Endothelial cell of umbilical vein (primary cell): ENCODE measurements at regions not wholly inside any gene's neighbourhood (a gene's known extent, or its start where the extent isn't known, plus 50 kb on each side); places are given as distances from the start of the nearest gene placed in this dataset.

Experiments used
- BruUV-seq: library from RNA; stranded (reverse); fragments of 400-500 nt; replicated peaks from 2 replicates; lab custom pipeline; 2021; lab: Mats Ljungman, UMichigan
- CTCF ChIA-PET: fragments of 300-600, 350-600 bp; sonication (Branson Sonifier 250); formaldehyde crosslinking; loops from one replicate; lab custom pipeline; 2021; ENCODE audit warnings: antibody characterized with exemption, inconsistent platforms; lab: Charles Lee
- POLR2A ChIA-PET: fragments of 300-600, 350-600 bp; sonication (Branson Sonifier 250); formaldehyde crosslinking; loops from one replicate; lab custom pipeline; 2021; ENCODE audit warnings: antibody characterized with exemption, inconsistent platforms; lab: Charles Lee
- DNase-seq: peaks from one replicate; pipeline ENCODE4 v3.0.0-alpha.2; 2011; ENCODE audit warnings: low read depth, low spot score
- FAIRE-seq: peaks from 2 replicates; lab custom pipeline; 2011; peaks lifted over from hg19 to GRCh38; lab: Jason Lieb, UNC
- H2AFZ ChIP-seq: 2 replicates; pipeline ENCODE4 v1.6.0; 2012; ENCODE audit warnings: low read depth, low read length, control low read depth, inconsistent platforms
- H3K27ac ChIP-seq: 2 replicates; pipeline ENCODE4 v1.5.1; 2011; ENCODE audit warnings: low read depth, mild to moderate bottlenecking, control low read depth, low read length, moderate library complexity; ENCODE audit not compliant: insufficient read depth
- H3K27me3 ChIP-seq, 2 experiments: 2 replicates each; pipeline versions ENCODE4 v1.6.0 to v1.6.1; 2011; ENCODE audit warnings: low read length in 2 of 2, mixed read lengths in 1 of 2; ENCODE audit not compliant: control insufficient read depth in 2 of 2, insufficient read depth in 2 of 2
- H3K36me3 ChIP-seq, 2 experiments: 2 replicates in 1 of 2; 3 replicates in 1 of 2; pipeline ENCODE4 v1.5.1; 2011; ENCODE audit warnings: low read length in 2 of 2, mild to moderate bottlenecking in 1 of 2, moderate library complexity in 1 of 2; ENCODE audit not compliant: control insufficient read depth in 2 of 2, insufficient read depth in 2 of 2; ENCODE audit errors: extremely low read depth in 1 of 2
- H3K4me1 ChIP-seq: 3 replicates; pipeline ENCODE4 v1.5.1; 2011; ENCODE audit warnings: mild to moderate bottlenecking, low read length; ENCODE audit not compliant: control insufficient read depth, insufficient read depth; ENCODE audit errors: extremely low read depth
- H3K4me2 ChIP-seq: 2 replicates; pipeline ENCODE4 v1.6.1; 2011; ENCODE audit warnings: low read length, control low read depth, mixed read lengths; ENCODE audit not compliant: insufficient read depth
- H3K4me3 ChIP-seq, 3 experiments: fragments of 200-600 bp in 1 of 3; sonication (generic), shearing (Covaris generic) in 1 of 3; replicated peaks in 1 of 3; 2 replicates each; pipeline ENCODE4 v1.5.1; 2011 to 2016; ENCODE audit warnings: control low read depth in 3 of 3, low read length in 3 of 3, mild to moderate bottlenecking in 2 of 3, inconsistent platforms in 1 of 3, low read depth in 1 of 3, moderate library complexity in 1 of 3; ENCODE audit not compliant: insufficient read depth in 1 of 3
- H3K79me2 ChIP-seq: 2 replicates; pipeline ENCODE4 v1.6.0; 2012; ENCODE audit warnings: low read length, inconsistent platforms; ENCODE audit not compliant: control insufficient read depth, insufficient read depth
- H3K9ac ChIP-seq: replicated peaks from 2 replicates; pipeline ENCODE3; 2011; ENCODE audit warnings: low read length, control low read depth; ENCODE audit not compliant: insufficient read depth; ENCODE audit errors: extremely low read depth
- H3K9me1 ChIP-seq: replicated peaks from 3 replicates; pipeline ENCODE4 v1.6.0; 2011; ENCODE audit warnings: mild to moderate bottlenecking, low read length; ENCODE audit not compliant: control insufficient read depth, insufficient read depth; ENCODE audit errors: extremely low read depth
- H3K9me3 ChIP-seq: replicated peaks from 2 replicates; pipeline ENCODE4 v1.5.1; 2012; ENCODE audit warnings: low read length, inconsistent platforms; ENCODE audit not compliant: control insufficient read depth, insufficient read depth
- H4K20me1 ChIP-seq: replicated peaks from 2 replicates; pipeline ENCODE3; 2011; ENCODE audit warnings: mild to moderate bottlenecking, low read length; ENCODE audit not compliant: control insufficient read depth, insufficient read depth; ENCODE audit errors: extremely low read depth
- FOS ChIP-seq: IDR thresholded peaks from 2 replicates; pipeline ENCODE4 v1.6.1; 2011; ENCODE audit warnings: mild to moderate bottlenecking, low read length, moderate library complexity, borderline replicate concordance; ENCODE audit not compliant: insufficient read depth
- GATA2 ChIP-seq: IDR thresholded peaks from 2 replicates; pipeline ENCODE4 v1.7.0; 2011; ENCODE audit warnings: low read depth, mild to moderate bottlenecking, moderate library complexity, mixed read lengths, low read length; ENCODE audit not compliant: insufficient read length, insufficient read depth
- JUN ChIP-seq: IDR thresholded peaks from 2 replicates; pipeline ENCODE4 v1.6.1; 2011; ENCODE audit warnings: borderline replicate concordance, low read depth; ENCODE audit not compliant: insufficient read length, insufficient read depth
- MYC ChIP-seq: IDR thresholded peaks from one replicate; pipeline ENCODE4 v1.6.1; 2011; ENCODE audit warnings: mild to moderate bottlenecking, low read depth, low read length
- POLR2A ChIP-seq: IDR thresholded peaks from 2 replicates; pipeline ENCODE4 v1.6.1; 2012; ENCODE audit warnings: low read depth, mild to moderate bottlenecking, control low read depth, low read length
- POLR2AphosphoS5 ChIP-seq: IDR thresholded peaks from 2 replicates; pipeline ENCODE4 v1.6.1; 2012; ENCODE audit warnings: low read depth, mild to moderate bottlenecking, control low read depth, low read length, moderate library complexity; ENCODE audit not compliant: insufficient read depth
- dilution Hi-C: fragments of 300-500 bp; cut with MboI; formaldehyde crosslinking; loops from one replicate; pipeline ENCODE4 v1.15.0; 2019; ENCODE audit warnings: low sequenced_read_pairs; ENCODE audit not compliant: extremely low pct_ligation_motif_present
- intact Hi-C: fragments of 100-400 bp; cut with micrococcal nuclease; formaldehyde crosslinking; loops from one replicate; pipeline ENCODE4 v1.10.0; 2022
- TF ChIP-seq, protein P1 (sequence below), 2 donors: IDR thresholded peaks; 1 replicate in 1 of 2; 2 replicates in 1 of 2; pipeline ENCODE4 v1.5.1; 2011; ENCODE audit warnings: low read length in 2 of 2, mild to moderate bottlenecking in 2 of 2, moderate library complexity in 2 of 2, control low read depth in 1 of 2, inconsistent platforms in 1 of 2, low read depth in 1 of 2; ENCODE audit not compliant: insufficient read depth in 1 of 2; ENCODE audit errors: extremely low read depth in 1 of 2

DNA sequence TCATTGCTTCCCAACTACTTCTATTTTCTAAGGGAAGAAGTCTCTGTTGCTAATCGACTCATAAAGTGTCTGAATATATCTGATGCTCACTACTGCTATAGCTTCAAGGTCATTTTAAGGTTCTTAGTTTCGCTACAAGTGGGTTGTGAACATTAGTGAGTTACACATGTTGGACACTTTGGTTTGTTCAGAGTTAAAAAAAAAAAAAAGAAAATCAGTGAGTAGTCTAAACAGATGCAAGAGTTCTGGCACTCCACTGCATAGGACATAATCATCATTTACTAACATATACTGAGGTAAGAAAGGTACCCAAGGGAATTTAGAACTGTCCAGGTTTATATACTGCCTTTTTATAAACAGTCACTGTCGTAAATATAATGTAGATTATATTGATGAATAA is 108.8 kb downstream of the KLF12 start:
- ChIA-PET POLR2A (no interaction called here), CTCF (interaction anchor here (1.3 kb wide), 1 partner anchor 261 kb away, joined by 3 read pairs; no protein-coding TSS in a partner anchor)
- no peak overlapping the region for H3K4me2 ChIP-seq
- dilution Hi-C loops = no loop called here
- H3K27ac ChIP-seq = no peak overlapping the region
- TF ChIP-seq MYC (no peak), JUN (no peak), FOS (no peak), GATA2 (no peak)
- TF ChIP-seq, protein P1, sequence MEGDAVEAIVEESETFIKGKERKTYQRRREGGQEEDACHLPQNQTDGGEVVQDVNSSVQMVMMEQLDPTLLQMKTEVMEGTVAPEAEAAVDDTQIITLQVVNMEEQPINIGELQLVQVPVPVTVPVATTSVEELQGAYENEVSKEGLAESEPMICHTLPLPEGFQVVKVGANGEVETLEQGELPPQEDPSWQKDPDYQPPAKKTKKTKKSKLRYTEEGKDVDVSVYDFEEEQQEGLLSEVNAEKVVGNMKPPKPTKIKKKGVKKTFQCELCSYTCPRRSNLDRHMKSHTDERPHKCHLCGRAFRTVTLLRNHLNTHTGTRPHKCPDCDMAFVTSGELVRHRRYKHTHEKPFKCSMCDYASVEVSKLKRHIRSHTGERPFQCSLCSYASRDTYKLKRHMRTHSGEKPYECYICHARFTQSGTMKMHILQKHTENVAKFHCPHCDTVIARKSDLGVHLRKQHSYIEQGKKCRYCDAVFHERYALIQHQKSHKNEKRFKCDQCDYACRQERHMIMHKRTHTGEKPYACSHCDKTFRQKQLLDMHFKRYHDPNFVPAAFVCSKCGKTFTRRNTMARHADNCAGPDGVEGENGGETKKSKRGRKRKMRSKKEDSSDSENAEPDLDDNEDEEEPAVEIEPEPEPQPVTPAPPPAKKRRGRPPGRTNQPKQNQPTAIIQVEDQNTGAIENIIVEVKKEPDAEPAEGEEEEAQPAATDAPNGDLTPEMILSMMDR (IDR thresholded peaks at IDR 0.05; ENCODE audit: extremely low read depth in 1 of 2, insufficient read depth in 1 of 2, low read depth in 1 of 2, low read length in 2 of 2) = no peak
- no peak overlapping the region for H2AFZ ChIP-seq
- H3K36me3 ChIP-seq = no peaks in the 10 kb centered on the region
- H3K4me3 ChIP-seq = no peak overlapping the region
- no peaks in the 10 kb centered on the region for H3K9me3 ChIP-seq
- no peaks in the 10 kb centered on the region for H3K27me3 ChIP-seq
- no peak overlapping the region for H3K9ac ChIP-seq
- H4K20me1 ChIP-seq = no peaks in the 10 kb centered on the region
- intact Hi-C loops = no loop called here
- H3K9me1 ChIP-seq = no peaks in the 10 kb centered on the region
- H3K4me1 ChIP-seq = peaks cover 11% of the 10 kb centered on the region
- DNase-seq = no peak
- peaks cover 7% of the 10 kb centered on the region for H3K79me2 ChIP-seq
- BruUV-seq = no TSS peak
- FAIRE-seq = no peak

DNA sequence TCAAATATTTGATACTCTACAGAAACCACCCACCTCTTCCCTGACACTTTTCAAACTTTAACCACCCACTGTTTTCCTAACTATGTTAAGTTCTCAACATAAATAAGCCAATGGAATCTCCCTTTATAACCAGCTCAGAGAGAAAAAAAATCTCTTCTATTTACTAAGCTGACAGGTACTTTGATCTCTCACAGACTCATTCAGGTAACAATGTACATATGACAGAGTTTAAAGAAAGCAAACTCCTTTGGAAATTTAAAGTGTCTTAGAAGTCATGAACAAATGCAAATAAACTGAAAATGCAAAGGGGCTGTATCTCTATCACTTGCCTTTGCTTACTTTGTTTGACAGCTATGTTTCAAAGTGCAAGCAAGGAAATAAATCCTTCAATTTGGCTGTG is 109.3 kb downstream of the KLF12 start:
- BruUV-seq = no TSS peak
- Histone ChIP-seq H3K36me3 (no peaks in the 10 kb centered on the region), H3K27ac (no peak overlapping the region), H3K4me3 (no peak overlapping the region), H2AFZ (no peak overlapping the region), H3K27me3 (no peaks in the 10 kb centered on the region), H3K9ac (no peak overlapping the region), H3K4me1 (peaks cover 11% of the 10 kb centered on the region), H3K9me3 (no peaks in the 10 kb centered on the region), H4K20me1 (no peaks in the 10 kb centered on the region), H3K79me2 (peaks cover 7% of the 10 kb centered on the region), H3K9me1 (no peaks in the 10 kb centered on the region), H3K4me2 (no peak overlapping the region)
- TF ChIP-seq MYC (no peak), FOS (no peak), POLR2A (no peak), GATA2 (no peak), POLR2AphosphoS5 (no peak)
- TF ChIP-seq, protein P1 (IDR thresholded peaks at IDR 0.05; ENCODE audit: extremely low read depth in 1 of 2, insufficient read depth in 1 of 2, low read depth in 1 of 2, low read length in 2 of 2) = no peak
- ChIA-PET POLR2A (no interaction called here), CTCF (interaction anchor here (1.3 kb wide), 1 partner anchor 262 kb away, joined by 3 read pairs; no protein-coding TSS in a partner anchor)
- dilution Hi-C loops (no loop called here), intact Hi-C loops (no loop called here)
- DNase-seq (no peak), FAIRE-seq (no peak)
